ENCODE measurements at regions not wholly inside any gene's neighbourhood (a gene's known extent, or its start where the extent isn't known, plus 50 kb on each side); places are given as distances from the start of the nearest gene placed in this dataset.
"Not testable (repeated sequence)": the region's sequence is repeated elsewhere in the genome, so short reads cannot be mapped to it uniquely, and the experiment has no call there.

DNA sequence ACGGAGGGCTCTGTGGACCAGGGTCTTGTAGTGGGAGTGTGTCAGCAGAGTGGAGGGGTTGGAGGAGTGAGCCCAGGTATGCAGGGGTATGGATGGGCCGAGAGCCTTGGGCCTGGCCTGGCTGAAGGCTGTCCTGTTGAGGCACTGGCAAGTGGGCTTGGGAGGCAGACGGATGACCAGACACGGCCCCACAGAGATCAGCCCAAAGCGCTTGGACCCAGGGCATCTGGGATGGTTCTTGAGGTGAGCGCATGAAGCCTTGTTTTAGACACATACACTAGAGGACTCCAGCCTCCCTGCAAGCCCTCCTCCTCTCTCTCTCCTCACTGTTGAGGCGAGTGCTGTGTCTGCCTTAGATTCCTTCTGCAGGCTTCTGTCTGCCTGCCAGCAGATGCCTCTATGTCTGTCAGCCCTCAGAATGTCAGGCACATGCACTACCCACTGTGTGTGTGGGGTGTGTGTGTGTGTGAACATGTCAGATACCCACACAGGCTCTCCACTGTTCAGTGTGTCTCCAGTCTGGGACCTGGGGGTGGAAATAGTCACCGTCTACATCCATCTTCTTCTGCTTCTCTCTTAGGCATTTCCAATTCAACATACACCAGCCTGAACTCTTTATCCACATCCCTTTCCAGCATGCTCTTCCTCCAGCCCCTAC, 218.0 kb upstream of the PLGLB1 start:
- DNase-seq (ENCODE audit: low read depth); H3K4me3 ChIP-seq (ENCODE audit: control insufficient read depth, low read depth, low read length): not testable (repeated sequence)

GRCh38 chr2:87246066-87246717, 224.5 kb upstream of the PLGLB1 start:
- not testable (repeated sequence) for DNase-seq (ENCODE audit: low read depth); H3K4me3 ChIP-seq (ENCODE audit: control insufficient read depth, low read depth, low read length)

DNA sequence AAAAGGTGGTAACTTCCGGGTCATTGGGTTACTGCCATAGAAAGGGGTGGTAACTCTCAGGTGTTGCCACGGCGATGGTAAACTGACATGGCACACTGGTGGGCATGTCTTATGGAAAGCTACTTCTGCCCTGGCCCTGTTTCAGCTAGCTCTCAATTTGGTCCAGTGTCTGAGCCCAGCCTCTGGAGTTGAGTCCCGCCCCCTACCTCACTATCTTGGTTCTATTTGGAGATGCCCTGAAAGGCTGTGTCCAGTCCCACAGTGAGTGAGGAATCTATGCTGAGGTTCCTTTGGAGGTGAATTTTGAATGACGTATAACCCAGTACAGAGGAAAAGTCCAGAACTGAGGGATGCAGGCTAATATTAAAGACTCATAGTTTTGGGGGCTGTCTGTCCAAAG, 230.4 kb upstream of the PLGLB1 start:
- not testable (repeated sequence) for DNase-seq (ENCODE audit: low read depth); H3K4me3 ChIP-seq (ENCODE audit: control insufficient read depth, low read depth, low read length)

- not testable (repeated sequence) for DNase-seq (ENCODE audit: low read depth); H3K4me3 ChIP-seq (ENCODE audit: control insufficient read depth, low read depth, low read length)
These were observed 232.9 kb upstream of the PLGLB1 start for GRCh38 chr2:87254562-87254961.

- DNase-seq (ENCODE audit: low read depth); H3K4me3 ChIP-seq (ENCODE audit: control insufficient read depth, low read depth, low read length): not testable (repeated sequence)
These were observed 233.8 kb upstream of the PLGLB1 start for GRCh38 chr2:87255410-87255809.

GRCh38 chr2:87258887-87259286, 237.2 kb upstream of the PLGLB1 start:
- DNase-seq (ENCODE audit: low read depth); H3K4me3 ChIP-seq (ENCODE audit: control insufficient read depth, low read depth, low read length): not testable (repeated sequence)

DNA sequence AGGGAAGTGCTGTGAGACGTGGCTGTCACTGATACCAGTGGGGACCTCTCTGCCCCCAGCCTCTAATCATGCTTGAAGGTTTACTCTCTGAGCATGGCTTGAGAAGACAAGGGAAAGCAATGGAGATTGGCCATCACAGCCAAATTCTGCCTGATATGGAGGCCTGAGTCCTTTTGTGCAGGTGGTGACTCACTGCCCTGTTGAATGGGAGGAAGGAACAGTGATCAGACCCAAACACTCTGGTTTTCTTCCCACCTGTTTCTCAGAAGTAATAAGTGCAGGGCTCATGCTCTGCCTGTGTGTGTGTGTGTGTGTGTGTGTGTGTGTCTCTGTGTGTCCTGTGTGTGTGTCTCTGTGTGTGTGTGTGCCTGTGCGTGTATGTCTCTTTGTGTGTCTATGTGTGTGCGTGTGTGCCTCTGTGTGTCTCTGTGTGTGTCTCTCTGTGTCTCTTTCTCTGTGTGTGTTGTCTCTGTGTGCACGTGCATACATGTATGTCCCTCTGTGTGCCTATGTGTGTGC, 240.6 kb upstream of the PLGLB1 start:
- DNase-seq (ENCODE audit: low read depth); H3K4me3 ChIP-seq (ENCODE audit: control insufficient read depth, low read depth, low read length): not testable (repeated sequence)

DNA sequence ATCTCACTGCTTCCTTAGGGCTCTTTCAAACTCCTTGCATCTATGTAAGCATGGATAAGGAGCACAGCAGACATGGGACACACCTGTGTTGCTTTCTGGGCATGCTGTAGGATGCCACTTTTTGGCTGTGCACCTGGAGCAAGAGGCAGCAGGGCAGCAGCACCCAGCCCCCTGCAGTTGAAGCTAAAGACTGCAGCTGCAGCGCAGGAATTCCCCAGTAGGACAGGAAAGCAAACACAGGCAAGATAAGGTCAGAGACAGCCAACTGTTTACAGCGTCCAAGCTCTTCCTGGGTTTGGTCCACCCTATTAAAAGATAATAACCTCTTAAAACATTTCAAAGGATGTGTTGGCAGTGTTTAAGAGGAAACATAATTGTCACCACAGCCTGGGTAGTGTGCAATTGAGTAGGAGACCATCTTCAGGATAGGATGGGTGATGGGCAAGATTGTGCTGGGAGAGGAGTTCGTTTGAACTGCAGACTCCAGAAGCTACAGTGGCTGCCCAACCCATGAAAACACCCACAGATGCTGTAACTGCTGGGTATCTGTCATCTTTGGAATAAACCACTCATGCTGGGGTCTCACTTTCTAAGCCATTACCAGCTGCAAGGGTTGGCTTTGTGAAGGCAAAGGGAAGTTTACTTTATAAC, 242.3 kb upstream of the PLGLB1 start:
- H3K4me3 ChIP-seq (ENCODE audit: control insufficient read depth, low read depth, low read length); DNase-seq (ENCODE audit: low read depth): not testable (repeated sequence)

DNA sequence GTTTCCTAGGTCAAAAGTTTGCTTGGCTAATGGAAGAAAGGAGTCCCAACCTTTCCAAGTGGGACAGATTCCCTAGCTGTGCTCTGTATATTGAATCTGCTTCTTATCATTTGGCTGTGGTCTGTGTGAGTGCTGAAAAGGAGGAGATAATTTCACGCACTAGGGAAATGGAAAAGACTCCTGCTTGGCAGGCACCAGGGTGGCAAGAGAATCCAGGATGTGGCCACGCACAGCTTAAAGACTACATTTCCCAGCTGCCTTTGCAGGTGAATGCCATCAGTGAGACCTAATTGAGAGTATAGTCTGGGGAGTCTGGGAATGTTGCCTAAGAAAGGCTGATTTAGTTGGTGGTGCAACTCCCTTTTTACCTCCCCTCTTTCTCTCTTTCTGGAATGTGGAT, 253.5 kb upstream of the PLGLB1 start:
- H3K4me3 ChIP-seq (ENCODE audit: control insufficient read depth, low read depth, low read length); DNase-seq (ENCODE audit: low read depth): not testable (repeated sequence)

- H3K4me3 ChIP-seq (ENCODE audit: control insufficient read depth, low read depth, low read length); DNase-seq (ENCODE audit: low read depth): not testable (repeated sequence)
These were observed 254.5 kb upstream of the PLGLB1 start for GRCh38 chr2:87275974-87276629.

GRCh38 chr2:87276673-87277072, 255.0 kb upstream of the PLGLB1 start:
- DNase-seq (ENCODE audit: low read depth): not testable (repeated sequence)

DNA sequence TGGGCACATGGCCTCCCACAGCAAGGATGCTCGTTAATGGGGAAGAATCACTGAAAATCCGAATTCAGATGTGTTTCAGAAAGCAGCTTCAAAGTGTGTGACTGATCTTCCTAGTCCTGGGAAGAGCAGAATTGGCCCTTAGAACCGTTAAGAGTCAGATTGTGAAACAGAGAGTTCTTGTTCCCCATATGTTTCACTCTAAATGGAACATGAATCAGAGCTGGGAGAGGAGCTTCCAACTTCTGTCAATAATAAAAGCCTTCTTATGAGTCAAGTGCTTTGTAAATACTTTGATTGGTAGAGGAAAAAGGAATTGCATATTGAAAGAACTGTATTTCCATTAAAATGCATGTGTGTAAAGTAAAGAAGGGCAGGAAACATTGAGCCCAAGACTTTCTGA, 256.1 kb upstream of the PLGLB1 start:
- H3K4me3 ChIP-seq (ENCODE audit: control insufficient read depth, low read depth, low read length); DNase-seq (ENCODE audit: low read depth): not testable (repeated sequence)

More at GRCh38 chr2:87276673-87277072, 255.0 kb upstream of the PLGLB1 start:
- not testable (repeated sequence) for H3K4me3 ChIP-seq (ENCODE audit: control insufficient read depth, low read depth, low read length)

GRCh38 chr2:87280596-87281355, 259.1 kb upstream of the PLGLB1 start:
- not testable (repeated sequence) for H3K4me3 ChIP-seq (ENCODE audit: control insufficient read depth, low read depth, low read length); DNase-seq (ENCODE audit: low read depth)

DNA sequence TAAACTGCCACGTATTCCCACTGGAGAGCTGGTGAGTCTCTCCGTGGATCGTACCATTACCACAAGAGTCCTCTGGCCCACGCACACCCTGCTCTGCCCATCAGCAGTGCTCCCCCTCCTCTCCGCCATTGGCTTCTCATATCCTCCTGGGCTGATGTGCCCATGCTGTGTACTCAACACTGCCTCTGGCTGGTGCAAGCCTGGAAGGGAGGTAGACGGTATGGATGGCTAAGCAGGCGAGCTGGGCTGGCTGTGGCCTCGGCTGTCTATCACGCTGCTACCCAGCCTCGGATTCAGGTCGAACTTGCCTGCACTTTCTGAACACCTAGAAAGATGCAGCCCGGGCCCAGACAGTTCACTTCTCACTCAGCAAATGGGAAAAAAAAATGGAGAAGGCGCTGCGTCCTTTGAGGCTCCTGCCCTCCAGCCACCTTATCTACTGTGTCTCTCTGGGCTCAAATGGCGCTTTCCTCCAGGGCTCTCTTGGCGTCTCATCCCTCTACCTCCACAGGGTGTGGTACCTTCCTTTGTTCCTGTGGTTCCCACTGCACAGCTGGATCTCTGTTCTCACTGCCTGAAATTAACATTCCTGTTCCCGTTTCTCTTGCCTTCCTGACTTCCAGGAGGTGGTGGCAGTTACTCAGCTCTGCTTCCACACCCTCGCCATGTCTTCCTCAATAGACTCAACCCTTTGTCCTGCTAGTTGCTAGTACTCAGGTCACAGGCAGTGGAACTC, 262.3 kb upstream of the PLGLB1 start:
- not testable (repeated sequence) for H3K4me3 ChIP-seq (ENCODE audit: control insufficient read depth, low read depth, low read length); DNase-seq (ENCODE audit: low read depth)

DNA sequence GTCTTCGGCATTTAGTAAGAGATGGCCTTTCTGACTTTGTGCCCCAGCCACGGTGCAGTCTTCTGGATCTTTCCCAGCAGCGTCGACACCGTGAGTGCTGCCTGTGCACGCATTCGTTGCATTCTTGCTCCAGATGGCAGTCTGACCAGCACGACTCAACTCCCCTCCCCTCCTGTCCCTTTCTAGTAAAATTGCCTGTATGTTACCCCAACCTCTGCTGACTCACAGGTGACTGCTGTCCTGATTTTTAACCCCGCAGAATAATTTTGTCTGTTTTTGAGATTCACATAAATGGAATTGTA, 262.8 kb upstream of the PLGLB1 start:
- H3K4me3 ChIP-seq (ENCODE audit: control insufficient read depth, low read depth, low read length); DNase-seq (ENCODE audit: low read depth): not testable (repeated sequence)

DNA sequence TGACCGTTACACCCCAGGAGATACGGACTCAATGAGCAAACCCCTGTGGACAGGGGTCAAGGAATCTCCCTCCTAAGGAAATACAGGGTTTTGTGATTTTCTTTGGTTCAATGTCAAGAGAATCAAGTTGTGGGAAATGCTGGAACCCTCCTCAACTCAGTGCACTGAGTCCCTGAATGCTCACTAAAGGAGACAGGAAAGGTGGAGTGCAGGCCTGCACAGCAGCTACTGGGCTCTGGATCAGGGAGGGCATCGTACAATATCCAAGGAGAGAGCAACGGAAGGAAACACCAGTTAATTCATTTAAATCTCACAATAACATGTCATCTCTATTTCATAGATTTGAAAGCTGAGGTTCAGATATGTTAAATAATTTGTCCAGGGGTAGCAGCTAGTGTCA, 263.5 kb upstream of the PLGLB1 start:
- H3K4me3 ChIP-seq (ENCODE audit: control insufficient read depth, low read depth, low read length); DNase-seq (ENCODE audit: low read depth): not testable (repeated sequence)

DNA sequence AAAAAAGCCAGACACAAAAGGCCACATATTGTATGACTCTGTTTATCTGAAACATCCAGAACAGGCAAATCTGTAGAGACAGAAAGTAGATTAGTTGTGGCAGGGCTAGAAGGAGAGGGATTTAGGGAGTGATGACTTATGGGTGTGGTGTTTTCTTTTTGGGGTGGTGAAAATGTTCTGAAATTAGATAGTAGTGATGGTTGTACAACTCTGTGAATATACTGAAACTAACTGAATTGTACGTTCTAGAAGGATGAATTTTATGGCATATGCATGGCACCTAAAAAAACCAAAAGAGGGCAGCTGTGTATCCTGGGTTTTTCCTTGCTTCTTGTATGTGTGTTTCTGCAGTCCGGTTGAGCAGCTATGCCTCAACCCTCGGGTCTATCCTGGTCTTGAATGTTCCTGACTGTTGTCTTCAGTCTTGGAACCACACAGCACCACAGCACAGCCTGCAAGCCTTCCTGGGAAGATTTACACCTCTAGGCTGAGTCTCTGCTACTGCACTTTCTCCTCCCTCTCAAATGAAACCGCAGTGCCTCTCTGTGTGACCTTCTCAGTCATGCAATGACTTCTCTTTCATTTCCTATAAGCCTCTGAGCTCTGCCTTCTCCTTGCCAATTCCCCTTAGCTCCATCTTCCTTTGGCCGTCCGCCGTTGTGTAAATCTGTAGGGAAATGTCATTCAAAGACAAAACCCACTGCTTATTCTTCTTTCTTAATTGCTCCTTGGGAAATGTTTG, 269.1 kb upstream of the PLGLB1 start:
- not testable (repeated sequence) for H3K4me3 ChIP-seq (ENCODE audit: control insufficient read depth, low read depth, low read length)
- DNase-seq (ENCODE audit: low read depth): peak; percentile 0
